ENCODE measurements at regions not wholly inside any gene's neighbourhood (a gene's known extent, or its start where the extent isn't known, plus 50 kb on each side); places are given as distances from the start of the nearest gene placed in this dataset.
"Not testable (repeated sequence)": the region's sequence is repeated elsewhere in the genome, so short reads cannot be mapped to it uniquely, and the experiment has no call there.

DNA sequence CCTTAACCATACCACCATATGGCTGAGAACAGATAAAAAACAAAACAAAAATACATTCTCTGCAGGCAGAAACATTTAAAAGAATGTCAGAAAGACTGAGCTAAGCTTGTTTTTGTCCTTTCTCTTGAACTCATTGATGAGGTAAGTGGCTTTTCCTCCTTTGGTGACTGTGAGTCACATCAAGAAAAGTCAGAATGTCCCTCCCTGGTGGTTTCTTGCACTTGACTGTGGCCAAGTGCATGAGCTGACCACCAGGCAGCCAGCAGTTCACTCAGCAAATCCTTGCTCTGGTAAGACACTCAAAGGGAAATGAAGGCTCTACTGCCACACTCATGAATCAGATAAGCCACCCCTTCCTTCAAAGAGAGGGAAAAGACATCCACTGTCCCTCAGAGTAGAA, 970.9 kb downstream of the TAF11L14 start:
- DNase-seq = no peak

DNA sequence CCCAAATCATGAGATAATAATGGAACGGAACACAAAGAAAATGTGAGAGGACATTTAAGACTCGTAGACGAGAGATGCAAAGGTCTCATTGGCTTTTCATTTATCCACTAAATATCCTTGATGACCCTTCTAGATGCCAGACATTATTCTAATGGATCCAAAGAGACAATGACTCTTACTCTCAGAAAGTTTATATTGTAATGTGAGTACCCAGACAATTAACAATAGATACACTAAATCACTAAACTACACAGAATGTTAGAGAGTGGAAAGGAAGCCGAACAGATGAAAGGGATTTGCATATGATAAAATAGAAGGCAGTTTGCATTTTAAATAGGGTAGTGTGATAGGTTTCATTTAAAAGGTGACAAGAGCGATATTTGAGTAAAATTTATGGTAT, 973.3 kb downstream of the TAF11L14 start:
- DNase-seq = no peak

DNA sequence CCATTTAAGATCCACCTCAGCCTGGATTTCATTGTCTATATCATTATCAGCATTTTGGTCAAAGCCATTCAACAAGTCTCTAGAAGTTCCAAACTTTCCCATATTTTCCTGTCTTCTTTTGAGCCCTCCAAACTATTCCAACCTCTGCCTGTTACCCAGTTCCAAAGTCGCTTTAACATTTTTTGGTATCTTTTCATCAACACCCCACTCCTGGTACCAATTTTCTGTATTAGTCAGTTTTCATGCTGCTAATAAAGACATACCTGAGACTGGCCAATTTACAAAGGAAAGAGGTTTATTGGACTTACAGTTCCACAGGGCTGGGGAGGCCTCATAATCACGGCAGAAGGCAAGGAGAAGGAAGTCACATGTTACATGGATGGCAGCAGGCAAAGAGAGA, 982.9 kb downstream of the TAF11L14 start:
- DNase-seq = not testable (repeated sequence)

DNA sequence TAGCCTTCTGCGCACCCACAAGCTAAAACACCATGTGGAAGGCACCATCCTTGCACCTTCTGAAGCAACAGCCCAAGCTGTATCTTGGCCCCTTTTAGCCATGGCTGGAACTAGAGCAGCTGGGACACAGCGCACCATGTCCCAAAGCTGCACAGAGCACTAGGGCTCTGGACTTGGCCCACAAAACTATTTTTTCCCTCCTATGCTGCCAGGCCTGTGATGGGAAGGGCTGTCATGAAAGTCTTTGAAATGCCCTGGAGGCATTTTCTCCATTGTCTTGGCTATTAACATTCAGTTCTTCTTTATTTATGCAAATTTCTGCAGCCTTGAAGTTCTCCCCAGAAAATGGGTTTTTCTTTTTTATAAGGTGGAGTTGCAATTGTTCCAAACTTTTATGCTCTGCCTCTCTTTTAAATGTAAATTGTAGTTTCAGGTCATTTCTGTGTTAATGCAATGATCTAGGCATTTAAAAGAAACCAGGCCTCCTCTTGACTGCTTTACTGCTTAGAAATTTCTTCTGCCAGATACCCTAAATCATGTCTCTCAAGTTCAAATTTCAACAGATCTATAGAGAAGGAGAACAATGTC, 996.3 kb downstream of the TAF11L14 start:
- no peak for DNase-seq

DNA sequence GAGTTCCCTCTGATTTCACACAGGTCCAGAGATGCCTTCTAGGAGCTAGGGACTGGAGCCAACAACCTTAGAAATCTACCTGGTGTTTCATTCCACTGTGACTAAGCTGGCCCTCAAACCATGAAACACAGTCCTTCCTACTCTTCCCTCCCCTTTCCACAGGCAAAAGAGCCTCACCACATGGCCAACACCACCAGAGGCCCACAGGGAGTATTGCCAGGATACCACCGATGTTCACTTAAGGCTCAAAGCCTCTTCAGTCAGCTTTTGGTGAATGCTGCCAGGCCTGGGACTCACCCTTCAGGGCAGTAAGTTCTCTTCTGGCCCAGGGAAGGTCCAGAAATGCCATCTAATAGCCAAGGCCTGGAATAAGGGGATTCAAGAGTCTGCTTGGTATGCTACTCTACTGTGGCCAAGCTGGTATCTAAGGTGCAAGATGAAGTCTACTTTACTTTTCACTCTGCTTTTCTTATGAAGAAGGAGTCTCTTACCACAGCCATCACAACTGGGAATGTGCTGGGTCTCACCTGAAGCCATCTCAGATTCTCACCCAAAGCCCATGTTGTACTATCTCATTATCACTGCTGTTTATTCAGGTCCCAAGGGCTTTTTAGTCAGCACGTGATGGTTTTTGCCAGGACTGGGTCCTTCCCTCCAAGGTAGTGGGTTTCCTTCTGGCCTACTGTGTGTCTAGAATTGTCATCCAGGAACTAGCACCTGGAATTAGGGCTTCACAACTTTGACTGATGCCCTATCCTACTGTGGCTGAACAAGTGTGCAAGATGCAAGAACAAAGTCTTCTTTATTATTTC, 1018.4 kb downstream of the TAF11L14 start:
- no peak for DNase-seq

DNA sequence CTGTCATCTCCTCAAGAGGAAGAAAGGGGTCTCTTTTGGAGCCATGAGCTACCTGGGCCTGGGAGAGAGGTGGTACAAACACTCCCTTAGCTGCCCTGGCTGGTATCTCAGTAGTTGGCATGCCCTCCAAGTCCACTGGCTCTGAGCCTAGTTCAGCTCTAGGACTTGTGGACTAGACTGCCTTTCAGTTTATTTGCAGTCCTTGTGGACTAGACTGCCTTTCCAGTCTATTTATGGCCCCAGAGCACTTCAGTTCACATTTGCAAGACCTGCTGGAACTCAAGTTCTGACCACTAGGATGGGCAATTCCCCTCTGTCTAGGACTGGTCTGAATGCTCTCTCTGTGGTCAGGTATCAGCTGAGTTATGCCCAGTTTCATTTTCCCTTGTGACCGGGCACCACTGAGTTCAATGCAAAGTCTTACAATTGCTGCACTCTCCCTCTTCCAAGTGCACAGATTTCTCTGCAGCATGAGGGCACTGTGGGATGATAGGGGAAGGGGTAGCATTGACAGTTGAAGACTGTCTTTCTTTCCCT, 1019.0 kb downstream of the TAF11L14 start:
- DNase-seq = no peak

DNA sequence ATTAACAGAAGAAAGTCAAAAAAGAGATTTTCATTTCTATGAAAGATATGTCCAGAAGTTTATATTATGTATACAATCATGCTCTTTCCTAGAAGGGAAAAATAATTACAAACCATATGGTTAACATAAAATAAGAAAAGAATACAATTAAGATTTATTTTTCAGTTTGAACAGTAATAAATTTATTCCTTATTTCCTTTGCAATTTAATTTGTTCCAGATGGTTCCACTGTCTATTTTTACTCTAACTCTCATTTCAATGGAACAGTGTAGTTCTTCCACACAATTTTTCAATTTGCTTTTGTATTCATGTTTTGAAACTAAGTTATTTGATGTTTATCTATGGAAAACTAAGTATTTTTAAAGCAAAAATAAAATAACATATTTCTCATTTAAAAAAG, 1026.3 kb downstream of the TAF11L14 start:
- no peak for DNase-seq

DNA sequence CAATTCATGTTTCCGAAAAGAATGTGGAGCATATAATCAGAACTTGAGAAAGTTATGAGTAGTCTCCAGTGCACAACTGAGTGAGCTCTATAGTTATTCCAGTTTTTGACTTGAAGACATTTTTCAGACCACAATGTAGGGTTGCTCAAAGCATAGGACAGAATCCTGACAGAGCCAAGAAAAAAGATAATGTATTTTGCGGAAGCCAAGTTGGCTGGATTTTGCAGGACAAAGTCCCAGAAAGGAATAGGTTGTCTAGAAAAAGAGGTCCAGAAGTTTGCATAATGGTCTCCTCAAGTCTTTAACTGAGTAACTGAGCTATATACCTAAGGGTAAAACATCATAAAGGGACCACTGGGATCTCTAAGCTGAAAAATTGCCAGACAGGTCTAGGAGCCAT, 1028.0 kb downstream of the TAF11L14 start:
- DNase-seq = no peak

DNA sequence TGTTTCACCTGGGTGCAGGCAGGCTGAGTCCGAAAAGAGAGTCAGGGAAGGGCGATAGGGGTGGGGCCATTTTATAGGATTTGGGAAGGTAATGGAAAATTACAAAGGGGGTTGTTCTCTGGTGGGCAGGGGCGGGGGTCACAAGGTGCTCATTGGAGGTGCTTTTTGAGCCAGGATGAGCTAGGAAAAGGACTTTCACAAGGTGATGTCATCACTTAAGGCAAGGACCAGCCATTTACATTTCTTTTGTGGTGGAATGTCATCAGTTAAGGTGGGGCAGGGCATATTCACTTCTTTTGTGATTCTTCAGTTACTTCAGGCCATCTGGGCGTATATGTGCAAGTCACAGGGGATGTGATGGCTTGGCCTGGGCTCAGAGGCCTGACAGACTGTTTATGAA, 1040.0 kb downstream of the TAF11L14 start:
- DNase-seq = not testable (repeated sequence)

DNA sequence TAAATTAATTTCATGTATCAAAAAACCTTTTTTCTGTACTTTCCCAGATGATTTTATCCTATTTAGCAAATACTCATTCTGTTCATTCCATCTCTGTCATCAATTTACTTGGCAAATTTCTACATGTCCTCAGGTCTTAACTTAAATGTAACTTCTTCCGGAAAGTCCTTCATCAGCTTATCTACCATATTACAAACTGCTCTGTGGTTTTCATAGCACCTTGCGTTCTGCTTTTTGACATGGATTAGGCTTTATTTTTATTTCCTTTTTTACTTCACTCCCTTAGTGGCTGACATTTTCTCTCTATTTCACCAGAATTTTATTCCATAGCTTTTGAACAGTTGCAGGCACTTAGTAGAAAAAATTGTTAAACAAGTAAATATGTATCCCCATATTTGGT, 1040.8 kb downstream of the TAF11L14 start:
- no peak for DNase-seq

DNA sequence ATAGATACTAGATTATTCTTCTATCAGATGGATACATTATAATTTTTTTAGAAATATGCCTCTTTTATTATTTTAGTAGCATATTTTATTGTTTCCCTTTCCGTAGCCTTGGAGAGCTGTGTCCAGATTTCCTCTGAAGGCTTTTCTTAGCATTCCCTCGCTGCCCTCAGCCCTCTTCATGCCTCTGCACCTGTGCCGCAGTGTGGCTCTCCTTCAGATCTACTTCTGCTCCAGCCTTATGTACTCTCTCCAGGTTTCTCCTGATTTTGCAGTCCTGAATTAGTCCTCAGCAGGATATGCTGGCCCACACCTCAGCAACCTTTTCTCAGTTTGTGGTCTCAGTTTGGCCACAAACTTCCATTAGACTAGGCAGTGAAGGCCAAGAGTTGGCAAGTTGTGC, 1052.0 kb downstream of the TAF11L14 start:
- DNase-seq = no peak

DNA sequence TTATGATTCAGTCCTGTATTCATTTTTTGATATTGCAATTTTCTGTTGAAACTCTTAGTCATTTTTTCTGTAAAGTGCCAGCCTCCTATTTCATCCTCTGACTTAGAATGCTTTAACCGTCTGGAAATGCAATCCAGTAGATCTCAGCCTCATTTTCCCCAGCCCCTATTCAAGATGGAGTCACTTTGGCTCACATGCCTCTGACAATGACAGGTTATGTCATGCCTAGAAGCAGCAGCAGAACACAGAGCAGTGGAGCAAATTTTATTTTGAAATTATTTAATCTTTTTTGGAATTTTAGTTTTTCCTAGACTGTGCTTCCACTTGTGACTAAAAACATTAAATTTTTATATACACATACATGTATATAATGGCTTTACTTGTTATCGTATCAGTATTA, 1053.2 kb downstream of the TAF11L14 start:
- no peak for DNase-seq

DNA sequence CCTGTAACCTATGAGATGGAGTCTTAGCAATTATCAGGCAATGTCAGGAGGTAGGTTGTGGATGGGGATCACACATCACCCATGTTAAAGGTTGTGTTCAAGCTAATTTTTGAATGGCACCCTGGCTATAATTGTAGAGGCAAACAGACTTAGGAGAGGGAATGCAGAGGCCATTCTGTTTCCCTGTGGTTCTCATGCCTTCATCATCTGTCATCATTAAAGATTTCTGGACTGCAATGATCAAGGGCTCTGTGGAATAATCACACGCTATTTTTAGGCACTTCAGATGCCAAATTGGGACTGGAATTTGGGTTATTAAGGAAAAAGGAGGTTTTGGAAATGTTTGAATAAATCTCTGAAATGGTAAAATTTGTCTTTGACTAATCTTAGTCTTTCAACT, 1065.4 kb downstream of the TAF11L14 start:
- DNase-seq = no peak

DNA sequence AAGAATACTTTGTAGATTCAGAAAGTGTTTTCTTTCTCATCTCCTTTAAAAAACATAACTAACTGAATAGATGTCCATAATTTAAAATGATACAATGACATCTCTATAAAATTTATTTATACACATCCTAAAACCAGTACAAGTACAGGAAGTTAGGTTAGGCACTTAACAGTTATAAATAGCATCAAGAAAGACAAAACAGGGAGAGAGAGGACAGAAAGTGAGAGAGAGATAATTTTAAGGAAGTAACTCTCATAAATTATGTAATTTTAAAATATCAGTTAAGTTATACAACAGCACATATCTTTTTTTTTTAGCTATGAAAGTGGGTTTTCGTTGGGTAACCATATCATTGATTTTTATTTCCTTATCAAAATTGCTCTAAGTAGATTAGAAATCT, 1068.6 kb downstream of the TAF11L14 start:
- DNase-seq = no peak

DNA sequence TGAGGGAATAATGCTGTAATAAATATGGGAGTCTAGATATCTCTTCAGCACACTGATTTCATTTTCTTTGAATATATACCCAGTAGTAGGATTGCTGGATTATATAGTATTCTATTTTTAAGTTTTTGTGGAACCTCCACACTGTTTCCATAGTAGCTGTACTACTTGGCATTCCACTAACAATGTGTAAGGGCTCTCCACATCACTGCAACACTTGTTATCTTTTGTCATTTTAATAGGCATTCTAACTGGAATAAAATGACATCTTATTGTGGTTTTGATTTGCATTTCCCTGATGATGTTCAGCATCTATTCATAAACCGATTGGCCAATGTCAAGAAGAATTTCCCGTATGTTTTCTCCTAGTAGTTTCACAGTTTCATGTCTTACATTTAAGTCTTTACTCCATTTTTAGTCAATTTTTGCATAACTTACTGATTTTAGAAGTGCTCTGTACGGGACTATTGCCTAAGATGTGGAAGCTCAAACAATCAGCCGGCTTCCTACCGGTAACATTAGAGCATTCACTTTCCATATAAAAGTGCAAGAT, 1078.8 kb downstream of the TAF11L14 start:
- DNase-seq = no peak

DNA sequence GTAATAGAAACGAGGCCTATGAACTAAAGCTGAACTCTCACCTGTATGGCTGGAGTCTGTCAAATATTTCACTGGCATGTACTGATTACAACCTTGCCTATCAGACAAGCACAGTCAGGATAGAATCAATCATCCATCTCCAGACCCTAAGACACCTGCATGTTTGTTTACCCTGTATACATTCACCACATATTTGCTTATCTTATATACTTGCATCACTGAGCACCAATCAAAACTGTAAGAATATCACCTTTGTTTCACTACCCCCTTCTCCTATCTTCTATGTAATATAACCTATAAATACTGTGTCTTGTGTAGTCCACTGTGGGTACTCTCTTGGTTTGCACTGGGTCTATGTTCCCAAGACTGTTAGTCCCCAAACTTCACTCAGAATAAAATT, 1085.7 kb downstream of the TAF11L14 start:
- no peak for DNase-seq

DNA sequence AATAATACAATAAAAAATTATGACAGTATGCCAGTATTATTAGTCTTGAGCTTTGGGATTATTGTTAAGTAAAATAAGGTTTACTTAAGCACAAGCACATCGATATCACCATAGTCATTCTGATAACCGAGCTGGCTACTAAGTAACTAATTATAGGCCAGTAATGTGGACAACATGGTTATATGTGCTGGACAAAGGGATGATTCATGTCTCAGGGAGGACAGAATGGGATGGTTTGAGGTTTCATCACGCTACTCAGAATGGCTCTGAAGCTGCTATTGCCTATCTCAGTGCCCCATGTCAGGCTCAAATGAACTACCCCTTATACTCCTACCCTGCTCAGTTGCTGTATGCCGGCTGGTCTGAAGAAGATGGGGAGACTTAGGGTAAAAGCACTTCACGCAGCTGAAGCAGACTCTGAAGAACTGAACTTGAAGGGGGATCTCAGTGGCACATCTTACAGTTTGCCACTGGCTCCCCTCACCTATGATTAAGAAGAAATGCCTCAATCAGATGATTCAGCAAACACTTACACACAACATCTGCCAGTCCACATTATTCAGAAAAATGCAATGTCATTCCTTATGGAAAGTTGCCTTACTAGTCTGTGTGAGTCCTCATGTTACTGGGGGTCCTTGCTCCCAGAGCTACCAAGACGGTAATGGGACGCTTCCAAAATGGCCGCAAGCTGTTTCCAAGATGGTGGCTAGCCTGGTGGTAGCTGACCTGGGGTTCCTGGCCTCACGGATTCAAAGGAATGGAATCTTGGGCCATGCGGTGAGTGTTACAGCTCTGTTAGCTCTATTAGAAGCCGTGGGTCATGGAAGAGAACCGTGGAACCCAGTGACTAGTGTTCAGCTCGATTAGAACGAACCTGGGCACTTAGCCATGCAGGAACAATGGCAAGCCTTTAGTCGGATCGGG, 1098.6 kb downstream of the TAF11L14 start:
- no peak for DNase-seq

DNA sequence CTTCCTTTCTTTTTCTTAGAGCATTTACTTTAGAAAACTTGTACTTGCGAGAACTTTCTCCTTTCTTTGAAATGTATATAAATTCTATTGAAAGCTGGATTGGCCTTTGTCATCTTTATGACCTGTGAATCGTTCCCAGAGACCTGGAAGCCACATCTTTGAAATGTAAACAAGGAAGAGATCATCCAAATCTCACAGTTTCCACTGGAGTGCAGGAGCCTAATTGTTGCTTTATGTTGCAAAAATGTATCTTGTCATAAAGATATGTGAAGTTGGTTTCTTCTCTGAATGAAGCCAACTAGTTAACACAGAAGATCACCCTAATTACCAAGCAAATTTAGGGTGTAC, 1101.8 kb downstream of the TAF11L14 start:
- DNase-seq = no peak

DNA sequence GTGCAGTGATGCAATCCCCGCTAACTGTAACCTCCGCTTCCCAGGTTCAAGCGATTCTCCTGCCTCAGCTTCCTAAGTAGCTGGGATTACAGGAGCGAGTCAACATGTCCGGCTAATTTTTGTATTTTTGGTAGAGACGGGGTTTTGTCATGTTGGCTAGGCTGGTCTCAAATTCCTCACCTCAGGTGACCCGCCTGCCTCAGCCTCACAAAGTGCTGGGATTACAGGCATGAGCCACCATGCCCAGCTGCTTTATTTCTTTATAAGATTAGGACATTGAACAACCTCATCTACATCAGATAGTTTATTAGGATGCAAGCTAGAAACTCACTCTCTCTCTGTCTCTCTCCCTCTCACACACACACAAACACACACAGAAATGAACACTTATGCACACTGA, 1102.5 kb downstream of the TAF11L14 start:
- DNase-seq = not testable (repeated sequence)

DNA sequence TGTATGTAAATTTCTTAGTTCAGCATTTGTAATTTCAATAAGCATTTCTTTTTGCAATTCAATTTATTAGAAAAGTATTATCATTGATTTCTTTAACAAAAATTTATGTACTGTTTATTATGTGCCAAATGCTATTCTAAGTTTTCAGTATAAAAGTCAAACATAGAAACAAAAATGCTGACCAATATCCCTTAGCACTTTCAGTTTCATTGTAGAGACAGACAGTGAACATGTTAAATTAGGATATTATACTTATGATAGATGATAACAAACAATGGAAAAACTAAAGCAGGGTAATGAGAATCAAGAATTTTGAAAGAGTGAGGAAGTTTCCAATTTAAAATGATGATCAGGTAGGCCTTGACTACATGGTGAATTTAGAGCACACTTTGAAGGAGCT, 1106.0 kb downstream of the TAF11L14 start:
- DNase-seq = no peak

DNA sequence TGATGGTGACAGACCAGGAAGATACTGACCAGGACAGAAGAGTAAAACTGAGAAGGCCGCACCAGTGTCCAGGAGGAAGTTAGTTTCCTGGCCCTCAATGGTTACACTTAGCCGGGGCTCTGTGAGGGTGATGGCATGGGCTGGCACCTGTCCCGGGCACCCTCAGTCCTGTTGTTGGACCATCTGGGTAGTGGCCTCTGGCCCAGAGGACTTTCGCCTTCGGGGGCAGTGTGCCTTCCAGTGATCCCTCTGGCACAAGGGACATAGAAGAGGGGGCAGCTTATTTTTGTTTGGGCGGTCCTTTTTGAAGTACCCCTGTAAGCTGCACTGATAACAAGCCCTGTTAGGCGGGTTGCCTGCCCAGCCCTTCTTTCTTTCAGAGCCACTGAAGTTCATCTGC, 1108.6 kb downstream of the TAF11L14 start:
- DNase-seq = no peak

DNA sequence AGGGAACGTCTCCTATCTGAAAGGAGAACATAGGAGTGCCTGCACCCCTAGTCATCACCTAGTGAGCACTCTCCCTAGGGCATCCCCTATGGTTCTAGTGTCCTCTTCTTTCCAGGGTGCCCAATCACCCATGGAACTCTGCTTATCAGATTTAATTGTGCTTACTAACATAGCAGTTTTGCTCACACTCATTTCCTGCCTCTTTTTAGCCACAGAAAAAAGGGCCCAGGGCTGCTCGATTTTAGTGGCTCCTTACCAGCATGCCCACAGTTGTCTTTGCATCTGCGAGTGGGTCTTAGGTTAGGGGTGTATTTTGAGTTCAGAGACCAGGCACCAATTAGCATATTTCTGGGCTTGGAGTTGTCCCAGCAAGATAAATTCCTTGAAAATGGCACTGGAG, 1110.2 kb downstream of the TAF11L14 start:
- DNase-seq = no peak

Data from retina (tissue), 1 donor.